DND-41 (cell line): ENCODE measurements at regions not wholly inside any gene's neighbourhood (a gene's known extent, or its start where the extent isn't known, plus 50 kb on each side); places are given as distances from the start of the nearest gene placed in this dataset.

Source experiments
- EZH2 ChIP-seq: IDR thresholded peaks from 3 replicates; pipeline ENCODE4 v1.6.1; 2012; ENCODE audit warnings: borderline replicate concordance, low read depth, mild to moderate bottlenecking, moderate library complexity, low read length, inconsistent platforms; ENCODE audit not compliant: severe bottlenecking
- TF ChIP-seq, protein P1 (sequence below): IDR thresholded peaks from 2 replicates; pipeline ENCODE4 v1.5.1; 2012; ENCODE audit warnings: borderline replicate concordance, low read length, moderate library complexity, mild to moderate bottlenecking; ENCODE audit not compliant: poor library complexity, severe bottlenecking; ENCODE audit errors: extremely low read depth

DNA sequence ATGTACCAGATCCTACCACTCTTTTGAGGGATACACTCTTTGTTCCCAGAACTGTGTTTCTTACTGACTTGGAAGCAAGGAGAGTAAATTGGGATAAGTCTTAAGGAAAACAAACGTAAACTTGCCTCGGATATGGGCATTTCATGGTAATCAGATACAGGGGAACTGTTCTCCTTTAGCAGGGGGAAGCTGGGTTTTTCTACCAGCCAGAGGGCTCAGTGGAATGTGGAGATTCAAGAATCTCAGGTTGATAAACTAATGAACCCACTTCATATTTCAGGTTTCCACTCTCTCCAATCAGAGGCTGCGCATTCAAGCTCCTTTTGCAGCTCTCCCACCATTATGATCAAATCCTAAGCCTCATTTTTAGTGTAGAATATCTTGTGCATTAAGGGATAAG is 676.5 kb upstream of the FSHR start:
- TF ChIP-seq, protein P1, sequence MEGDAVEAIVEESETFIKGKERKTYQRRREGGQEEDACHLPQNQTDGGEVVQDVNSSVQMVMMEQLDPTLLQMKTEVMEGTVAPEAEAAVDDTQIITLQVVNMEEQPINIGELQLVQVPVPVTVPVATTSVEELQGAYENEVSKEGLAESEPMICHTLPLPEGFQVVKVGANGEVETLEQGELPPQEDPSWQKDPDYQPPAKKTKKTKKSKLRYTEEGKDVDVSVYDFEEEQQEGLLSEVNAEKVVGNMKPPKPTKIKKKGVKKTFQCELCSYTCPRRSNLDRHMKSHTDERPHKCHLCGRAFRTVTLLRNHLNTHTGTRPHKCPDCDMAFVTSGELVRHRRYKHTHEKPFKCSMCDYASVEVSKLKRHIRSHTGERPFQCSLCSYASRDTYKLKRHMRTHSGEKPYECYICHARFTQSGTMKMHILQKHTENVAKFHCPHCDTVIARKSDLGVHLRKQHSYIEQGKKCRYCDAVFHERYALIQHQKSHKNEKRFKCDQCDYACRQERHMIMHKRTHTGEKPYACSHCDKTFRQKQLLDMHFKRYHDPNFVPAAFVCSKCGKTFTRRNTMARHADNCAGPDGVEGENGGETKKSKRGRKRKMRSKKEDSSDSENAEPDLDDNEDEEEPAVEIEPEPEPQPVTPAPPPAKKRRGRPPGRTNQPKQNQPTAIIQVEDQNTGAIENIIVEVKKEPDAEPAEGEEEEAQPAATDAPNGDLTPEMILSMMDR = no peak
- no peak for TF ChIP-seq EZH2
